ENCODE measurements at regions not wholly inside any gene's neighbourhood (a gene's known extent, or its start where the extent isn't known, plus 50 kb on each side); places are given as distances from the start of the nearest gene placed in this dataset.
A peak's percentile ranks its signal among the peaks of the same experiment; 100 is the strongest.

GRCh38 chr1:47697616-47698335 is 259.9 kb downstream of the FOXD2 start:
- Histone ChIP-seq H3K27ac (ENCODE audit: insufficient read depth, low read length, poor library complexity, severe bottlenecking) (no peak overlapping the region), H3K27me3 (ENCODE audit: control insufficient read depth, insufficient read depth, low read length) (no peaks in the 10 kb centered on the region), H3K4me3 (ENCODE audit: low read depth, low read length) (no peak overlapping the region), H3K36me3 (ENCODE audit: control insufficient read depth, insufficient read depth, low read length) (no peaks in the 10 kb centered on the region), H3K4me1 (ENCODE audit: control insufficient read depth, insufficient read depth, low read length, poor library complexity, severe bottlenecking) (no peaks in the 10 kb centered on the region), H3K9me3 (ENCODE audit: control insufficient read depth in 2 of 2, low read length in 2 of 2) (no peaks in the 10 kb centered on the region)
- H3K4me3 Mint-ChIP-seq, result no peak overlapping the region
- no peaks in the 10 kb centered on the region for H3K9me3 Mint-ChIP-seq
- ATAC-seq (ENCODE audit: low read depth in 2 of 2) (no peak), DNase-seq (no peak)
- no peaks in the 10 kb centered on the region for H3K4me1 Mint-ChIP-seq
- no peak overlapping the region for H3K27ac Mint-ChIP-seq
- H3K27me3 Mint-ChIP-seq, result peaks cover 4% of the 10 kb centered on the region
- H3K36me3 Mint-ChIP-seq, result no peaks in the 10 kb centered on the region

GRCh38 chr1:47699492-47700235 is 261.8 kb downstream of the FOXD2 start:
- no peak for ATAC-seq (ENCODE audit: low read depth in 2 of 2)
- no peaks in the 10 kb centered on the region for H3K27me3 ChIP-seq (ENCODE audit: control insufficient read depth, insufficient read depth, low read length)
- H3K4me3 ChIP-seq (ENCODE audit: low read depth, low read length), result no peak overlapping the region
- no peaks in the 10 kb centered on the region for H3K9me3 ChIP-seq (ENCODE audit: control insufficient read depth in 2 of 2, low read length in 2 of 2)
- Mint-ChIP-seq H3K27me3 (peaks cover 12% of the 10 kb centered on the region), H3K4me1 (no peaks in the 10 kb centered on the region), H3K36me3 (no peaks in the 10 kb centered on the region), H3K9me3 (no peaks in the 10 kb centered on the region), H3K4me3 (no peak overlapping the region), H3K27ac (no peak overlapping the region)
- no peak overlapping the region for H3K27ac ChIP-seq (ENCODE audit: insufficient read depth, low read length, poor library complexity, severe bottlenecking)
- no peaks in the 10 kb centered on the region for H3K36me3 ChIP-seq (ENCODE audit: control insufficient read depth, insufficient read depth, low read length)
- no peaks in the 10 kb centered on the region for H3K4me1 ChIP-seq (ENCODE audit: control insufficient read depth, insufficient read depth, low read length, poor library complexity, severe bottlenecking)
- no peak for DNase-seq

- peaks cover 5% of the 10 kb centered on the region for H3K27me3 ChIP-seq (ENCODE audit: control insufficient read depth, insufficient read depth, low read length)
- H3K36me3 Mint-ChIP-seq, result no peaks in the 10 kb centered on the region
- H3K4me3 Mint-ChIP-seq, result no peak overlapping the region
- peaks cover 25% of the 10 kb centered on the region for H3K27me3 Mint-ChIP-seq
- no peaks in the 10 kb centered on the region for H3K4me1 Mint-ChIP-seq
- no peak overlapping the region for H3K4me3 ChIP-seq (ENCODE audit: low read depth, low read length)
- H3K27ac ChIP-seq (ENCODE audit: insufficient read depth, low read length, poor library complexity, severe bottlenecking), result no peak overlapping the region
- H3K4me1 ChIP-seq (ENCODE audit: control insufficient read depth, insufficient read depth, low read length, poor library complexity, severe bottlenecking), result no peaks in the 10 kb centered on the region
- ATAC-seq (ENCODE audit: low read depth in 2 of 2) (no peak), DNase-seq (no peak)
- no peaks in the 10 kb centered on the region for H3K36me3 ChIP-seq (ENCODE audit: control insufficient read depth, insufficient read depth, low read length)
- no peak overlapping the region for H3K27ac Mint-ChIP-seq
- no peaks in the 10 kb centered on the region for H3K9me3 ChIP-seq (ENCODE audit: control insufficient read depth in 2 of 2, low read length in 2 of 2)
- H3K9me3 Mint-ChIP-seq, result no peaks in the 10 kb centered on the region
Measured at GRCh38 chr1:47701283-47701682, 263.4 kb downstream of the FOXD2 start.

GRCh38 chr1:47701741-47702515 is 264.1 kb downstream of the FOXD2 start:
- Histone ChIP-seq H3K27ac (ENCODE audit: insufficient read depth, low read length, poor library complexity, severe bottlenecking) (no peak overlapping the region), H3K27me3 (ENCODE audit: control insufficient read depth, insufficient read depth, low read length) (peaks cover 5% of the 10 kb centered on the region), H3K4me3 (ENCODE audit: low read depth, low read length) (no peak overlapping the region), H3K9me3 (ENCODE audit: control insufficient read depth in 2 of 2, low read length in 2 of 2) (no peaks in the 10 kb centered on the region), H3K36me3 (ENCODE audit: control insufficient read depth, insufficient read depth, low read length) (no peaks in the 10 kb centered on the region), H3K4me1 (ENCODE audit: control insufficient read depth, insufficient read depth, low read length, poor library complexity, severe bottlenecking) (no peaks in the 10 kb centered on the region)
- no peaks in the 10 kb centered on the region for H3K4me1 Mint-ChIP-seq
- peaks cover 32% of the 10 kb centered on the region for H3K27me3 Mint-ChIP-seq
- H3K9me3 Mint-ChIP-seq, result no peaks in the 10 kb centered on the region
- H3K4me3 Mint-ChIP-seq, result no peak overlapping the region
- H3K36me3 Mint-ChIP-seq, result no peaks in the 10 kb centered on the region
- no peak for DNase-seq
- H3K27ac Mint-ChIP-seq, result no peak overlapping the region
- ATAC-seq (ENCODE audit: low read depth in 2 of 2), result no peak

GRCh38 chr1:47703156-47703825 is 265.4 kb downstream of the FOXD2 start:
- H3K27me3 Mint-ChIP-seq, result peaks cover 46% of the 10 kb centered on the region
- Histone ChIP-seq H3K36me3 (ENCODE audit: control insufficient read depth, insufficient read depth, low read length) (no peaks in the 10 kb centered on the region), H3K4me1 (ENCODE audit: control insufficient read depth, insufficient read depth, low read length, poor library complexity, severe bottlenecking) (no peaks in the 10 kb centered on the region), H3K27ac (ENCODE audit: insufficient read depth, low read length, poor library complexity, severe bottlenecking) (no peak overlapping the region), H3K9me3 (ENCODE audit: control insufficient read depth in 2 of 2, low read length in 2 of 2) (no peaks in the 10 kb centered on the region), H3K27me3 (ENCODE audit: control insufficient read depth, insufficient read depth, low read length) (peaks cover 5% of the 10 kb centered on the region), H3K4me3 (ENCODE audit: low read depth, low read length) (no peak overlapping the region)
- no peaks in the 10 kb centered on the region for H3K9me3 Mint-ChIP-seq
- no peak for DNase-seq
- ATAC-seq (ENCODE audit: low read depth in 2 of 2), result no peak
- no peak overlapping the region for H3K4me3 Mint-ChIP-seq
- no peaks in the 10 kb centered on the region for H3K36me3 Mint-ChIP-seq
- H3K4me1 Mint-ChIP-seq, result peaks cover 0 to 3% (median 0%) of the 10 kb centered on the region in 4 donors
- H3K27ac Mint-ChIP-seq, result no peak overlapping the region

GRCh38 chr1:47703981-47704596 is 266.2 kb downstream of the FOXD2 start:
- H3K27me3 Mint-ChIP-seq, result peaks cover 50% of the 10 kb centered on the region
- ATAC-seq (ENCODE audit: low read depth in 2 of 2) (no peak), DNase-seq (no peak)
- Histone ChIP-seq H3K9me3 (ENCODE audit: control insufficient read depth in 2 of 2, low read length in 2 of 2) (no peaks in the 10 kb centered on the region), H3K36me3 (ENCODE audit: control insufficient read depth, insufficient read depth, low read length) (no peaks in the 10 kb centered on the region), H3K27me3 (ENCODE audit: control insufficient read depth, insufficient read depth, low read length) (peaks cover 5% of the 10 kb centered on the region), H3K4me3 (ENCODE audit: low read depth, low read length) (no peak overlapping the region), H3K27ac (ENCODE audit: insufficient read depth, low read length, poor library complexity, severe bottlenecking) (no peak overlapping the region), H3K4me1 (ENCODE audit: control insufficient read depth, insufficient read depth, low read length, poor library complexity, severe bottlenecking) (no peaks in the 10 kb centered on the region)
- H3K36me3 Mint-ChIP-seq, result no peaks in the 10 kb centered on the region
- H3K27ac Mint-ChIP-seq, result no peak overlapping the region
- H3K9me3 Mint-ChIP-seq, result no peaks in the 10 kb centered on the region
- peaks cover 0 to 7% (median 0%) of the 10 kb centered on the region in 4 donors for H3K4me1 Mint-ChIP-seq
- no peak overlapping the region for H3K4me3 Mint-ChIP-seq

- Mint-ChIP-seq H3K27me3 (peaks cover 65% of the 10 kb centered on the region), H3K9me3 (no peaks in the 10 kb centered on the region), H3K4me1 (peaks cover 0 to 13% (median 0%) of the 10 kb centered on the region in 4 donors), H3K4me3 (no peak overlapping the region), H3K36me3 (no peaks in the 10 kb centered on the region), H3K27ac (peak overlapping the region in 1 of 3 donors; percentile 29)
- ATAC-seq (ENCODE audit: low read depth in 2 of 2) (no peak), DNase-seq (no peak)
- H3K36me3 ChIP-seq (ENCODE audit: control insufficient read depth, insufficient read depth, low read length), result no peaks in the 10 kb centered on the region
- H3K27me3 ChIP-seq (ENCODE audit: control insufficient read depth, insufficient read depth, low read length), result peaks cover 6% of the 10 kb centered on the region
- H3K9me3 ChIP-seq (ENCODE audit: control insufficient read depth in 2 of 2, low read length in 2 of 2), result no peaks in the 10 kb centered on the region
- no peak overlapping the region for H3K4me3 ChIP-seq (ENCODE audit: low read depth, low read length)
- peaks cover 13% of the 10 kb centered on the region for H3K4me1 ChIP-seq (ENCODE audit: control insufficient read depth, insufficient read depth, low read length, poor library complexity, severe bottlenecking)
- H3K27ac ChIP-seq (ENCODE audit: insufficient read depth, low read length, poor library complexity, severe bottlenecking), result no peak overlapping the region
Measured at GRCh38 chr1:47705517-47706130, 267.8 kb downstream of the FOXD2 start.

Data from CD4-positive, CD25-positive, alpha-beta regulatory T cell (primary cell).